NCI-H1417 treated with DMSO at 0.1 percent for 48 hours (cell line): ENCODE measurements at regions not wholly inside any gene's neighbourhood (a gene's known extent, or its start where the extent isn't known, plus 50 kb on each side); places are given as distances from the start of the nearest gene placed in this dataset.
"Not testable (repeated sequence)": the region's sequence is repeated elsewhere in the genome, so short reads cannot be mapped to it uniquely, and the experiment has no call there.

ENCODE experiments used
- DNase-seq: peaks from one replicate; lab custom pipeline; 2025; lab: John Stamatoyannopoulos, UW

GRCh38 chr4:13900780-13901179 is 273.3 kb upstream of the BOD1L1 start:
- DNase-seq: no peak

- DNase-seq: no peak
Observed at GRCh38 chr4:13902146-13902545, 274.6 kb upstream of the BOD1L1 start.

GRCh38 chr4:13903061-13903460 is 275.5 kb upstream of the BOD1L1 start:
- DNase-seq: no peak

- no peak for DNase-seq
Observed at GRCh38 chr4:13903901-13904300, 276.4 kb upstream of the BOD1L1 start.

- no peak for DNase-seq
Observed at GRCh38 chr4:13905543-13905942, 278.0 kb upstream of the BOD1L1 start.

- no peak for DNase-seq
Observed at GRCh38 chr4:13906727-13907126, 279.2 kb upstream of the BOD1L1 start.

GRCh38 chr4:13907255-13907751 is 279.8 kb upstream of the BOD1L1 start:
- DNase-seq: no peak

- DNase-seq: no peak
Observed at GRCh38 chr4:13908455-13908854, 280.9 kb upstream of the BOD1L1 start.

- DNase-seq: no peak
Observed at GRCh38 chr4:13910556-13910955, 283.0 kb upstream of the BOD1L1 start.

GRCh38 chr4:13911256-13911655 is 283.7 kb upstream of the BOD1L1 start:
- DNase-seq: no peak

GRCh38 chr4:13912436-13912925 is 285.0 kb upstream of the BOD1L1 start:
- DNase-seq: no peak

- DNase-seq: no peak
Observed at GRCh38 chr4:13912966-13913365, 285.4 kb upstream of the BOD1L1 start.

GRCh38 chr4:13917015-13917414 is 289.5 kb upstream of the BOD1L1 start:
- no peak for DNase-seq

GRCh38 chr4:13918110-13918509 is 290.6 kb upstream of the BOD1L1 start:
- no peak for DNase-seq

- DNase-seq: no peak
Observed at GRCh38 chr4:13918991-13919441, 291.5 kb upstream of the BOD1L1 start.

- no peak for DNase-seq
Observed at GRCh38 chr4:13920111-13920875, 292.8 kb upstream of the BOD1L1 start.

GRCh38 chr4:13920901-13921300 is 293.4 kb upstream of the BOD1L1 start:
- DNase-seq: no peak

- DNase-seq: no peak
Observed at GRCh38 chr4:13921805-13922204, 294.3 kb upstream of the BOD1L1 start.

- DNase-seq: no peak
Observed at GRCh38 chr4:13922459-13922858, 294.9 kb upstream of the BOD1L1 start.

GRCh38 chr4:13922873-13923645 is 295.5 kb upstream of the BOD1L1 start:
- DNase-seq: no peak

GRCh38 chr4:13924900-13925299 is 297.4 kb upstream of the BOD1L1 start:
- DNase-seq: not testable (repeated sequence)

GRCh38 chr4:13928214-13928613 is 300.7 kb upstream of the BOD1L1 start:
- no peak for DNase-seq

GRCh38 chr4:13930155-13930554 is 302.6 kb upstream of the BOD1L1 start:
- DNase-seq: no peak
